ENCODE measurements at regions not wholly inside any gene's neighbourhood (a gene's known extent, or its start where the extent isn't known, plus 50 kb on each side); places are given as distances from the start of the nearest gene placed in this dataset.

- DNase-seq: no peak
These were observed 903.8 kb downstream of the EFNA5 start for GRCh38 chr5:106766916-106767315.

- peak; percentile 18 for DNase-seq
These were observed 911.2 kb downstream of the EFNA5 start for GRCh38 chr5:106759581-106759980.

GRCh38 chr5:106759152-106759551 is 911.6 kb downstream of the EFNA5 start:
- no peak for DNase-seq

GRCh38 chr5:106757672-106758071 is 913.1 kb downstream of the EFNA5 start:
- no peak for DNase-seq

- DNase-seq: no peak
These were observed 914.9 kb downstream of the EFNA5 start for GRCh38 chr5:106755789-106756188.

- DNase-seq: no peak
These were observed 915.7 kb downstream of the EFNA5 start for GRCh38 chr5:106755066-106755465.

- no peak for DNase-seq
These were observed 920.9 kb downstream of the EFNA5 start for GRCh38 chr5:106749826-106750225.

GRCh38 chr5:106739127-106739526 is 931.6 kb downstream of the EFNA5 start:
- no peak for DNase-seq

GRCh38 chr5:106737111-106737510 is 933.6 kb downstream of the EFNA5 start:
- no peak for DNase-seq

GRCh38 chr5:106732624-106733023 is 938.1 kb downstream of the EFNA5 start:
- no peak for DNase-seq

GRCh38 chr5:106730912-106731311 is 939.8 kb downstream of the EFNA5 start:
- no peak for DNase-seq

GRCh38 chr5:106730506-106730905 is 940.2 kb downstream of the EFNA5 start:
- DNase-seq: no peak

- DNase-seq: no peak
These were observed 942.5 kb downstream of the EFNA5 start for GRCh38 chr5:106728208-106728607.

GRCh38 chr5:106727071-106727470 is 943.7 kb downstream of the EFNA5 start:
- no peak for DNase-seq

- DNase-seq: no peak
These were observed 950.4 kb downstream of the EFNA5 start for GRCh38 chr5:106720367-106720766.

- DNase-seq: no peak
These were observed 970.9 kb downstream of the EFNA5 start for GRCh38 chr5:106699796-106700195.

GRCh38 chr5:106699198-106699597 is 971.5 kb downstream of the EFNA5 start:
- DNase-seq: no peak

- DNase-seq: no peak
These were observed 972.6 kb downstream of the EFNA5 start for GRCh38 chr5:106698169-106698568.

- DNase-seq: no peak
These were observed 979.0 kb downstream of the EFNA5 start for GRCh38 chr5:106691701-106692100.

- no peak for DNase-seq
These were observed 980.2 kb downstream of the EFNA5 start for GRCh38 chr5:106690585-106690984.

- no peak for DNase-seq
These were observed 990.4 kb downstream of the EFNA5 start for GRCh38 chr5:106680330-106680729.

- no peak for DNase-seq
These were observed 993.7 kb downstream of the EFNA5 start for GRCh38 chr5:106677057-106677456.

GRCh38 chr5:106675687-106676086 is 995.0 kb downstream of the EFNA5 start:
- DNase-seq: no peak

- no peak for DNase-seq
These were observed 996.8 kb downstream of the EFNA5 start for GRCh38 chr5:106673941-106674340.

GRCh38 chr5:106661866-106662265 is 1008.9 kb downstream of the EFNA5 start:
- no peak for DNase-seq

GRCh38 chr5:106660681-106661080 is 1010.1 kb downstream of the EFNA5 start:
- DNase-seq: no peak

Data from hematopoietic multipotent progenitor cell treated with erythropoietin and hydrocortisone succinate and interleukin-3 and kit ligand, for 4 days (in vitro differentiated cells).